Limb (tissue), 2 donors: ENCODE measurements at regions not wholly inside any gene's neighbourhood (a gene's known extent, or its start where the extent isn't known, plus 50 kb on each side); places are given as distances from the start of the nearest gene placed in this dataset.
A peak's percentile ranks its signal among the peaks of the same experiment; 100 is the strongest.
"Not testable (repeated sequence)": the region's sequence is repeated elsewhere in the genome, so short reads cannot be mapped to it uniquely, and the experiment has no call there.

Experiments
- DNase-seq, 2 donors: peaks; one replicate each; pipeline ENCODE4 v3.0.0-alpha.2; 2016; ENCODE audit errors: extremely low spot score in 2 of 2

DNA sequence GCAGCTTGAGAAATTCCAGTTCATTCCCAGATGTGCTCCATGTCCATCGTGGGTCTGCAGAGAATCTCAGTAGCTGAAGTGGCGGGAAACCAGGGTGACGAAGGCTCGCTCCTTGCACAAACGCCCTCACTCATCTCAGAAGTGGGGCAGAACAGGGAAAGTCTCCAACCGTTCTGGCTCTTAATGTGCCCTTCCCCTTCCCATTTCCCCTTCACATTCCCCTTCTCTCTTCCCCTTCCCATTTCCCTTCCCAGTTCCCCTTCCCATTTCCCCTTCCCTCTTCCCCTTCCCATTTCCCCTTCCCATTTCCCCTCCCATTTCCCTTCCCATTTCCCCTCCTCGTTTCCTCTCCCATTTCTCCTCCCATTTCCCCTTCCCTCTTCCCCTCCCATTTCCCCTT is 108.5 kb downstream of the OLFM1 start:
- not testable (repeated sequence) for DNase-seq

- no peak for DNase-seq
Measured at GRCh38 chr9:135196474-135196873, 109.0 kb downstream of the OLFM1 start.

DNA sequence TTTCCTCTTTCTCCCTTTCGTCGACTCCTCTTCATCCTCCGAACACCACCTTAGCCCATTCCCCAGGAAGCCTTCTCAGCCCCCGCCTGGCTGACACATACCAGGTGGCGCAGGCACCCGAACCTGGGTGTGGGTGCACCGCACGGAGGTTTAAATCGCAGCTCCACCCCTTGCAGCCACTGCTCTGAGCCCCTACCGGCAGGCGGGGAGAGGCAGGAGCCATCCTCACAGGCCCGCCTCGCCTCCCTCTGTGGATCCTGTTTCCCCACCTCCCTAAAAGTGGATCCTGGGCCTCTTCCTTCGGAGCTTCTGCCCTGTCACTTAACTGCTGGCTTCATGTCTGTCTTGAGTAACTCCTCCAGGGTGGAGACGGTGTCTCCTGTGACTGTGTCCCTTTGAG is 110.7 kb downstream of the OLFM1 start:
- no peak for DNase-seq

DNA sequence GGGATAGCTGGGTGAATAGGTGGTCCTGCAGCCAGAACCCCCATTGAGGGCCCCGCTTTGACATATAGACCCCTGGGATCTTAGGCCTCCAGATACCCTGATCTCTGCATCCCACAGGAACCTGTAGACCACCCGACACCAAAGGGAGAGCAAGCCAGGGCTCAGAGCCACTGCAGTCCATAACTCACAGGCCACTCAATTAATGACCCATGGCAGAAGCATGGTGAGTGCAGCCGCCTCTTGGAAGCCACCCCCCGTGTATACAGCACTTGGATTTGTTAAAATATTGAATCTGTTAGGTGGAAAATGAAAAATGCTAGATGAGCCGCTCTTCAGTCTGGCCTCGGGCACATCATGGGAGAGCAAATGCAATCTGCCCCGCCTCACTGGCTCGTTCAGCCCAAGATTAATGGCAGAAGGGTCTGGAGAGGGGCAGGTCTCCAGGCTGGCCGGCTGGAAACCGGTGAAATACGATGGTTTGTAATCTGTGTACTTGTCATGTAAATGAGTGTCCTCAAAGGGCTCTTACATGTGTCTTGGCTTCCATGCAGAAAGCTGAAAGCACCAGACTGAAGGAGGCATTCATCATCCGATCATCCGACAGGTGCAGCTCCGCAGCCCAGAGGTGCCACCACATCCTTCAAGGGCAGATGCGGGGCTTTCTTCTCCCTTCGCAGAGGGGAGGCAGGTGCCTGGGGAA is 111.3 kb downstream of the OLFM1 start:
- no peak for DNase-seq

DNA sequence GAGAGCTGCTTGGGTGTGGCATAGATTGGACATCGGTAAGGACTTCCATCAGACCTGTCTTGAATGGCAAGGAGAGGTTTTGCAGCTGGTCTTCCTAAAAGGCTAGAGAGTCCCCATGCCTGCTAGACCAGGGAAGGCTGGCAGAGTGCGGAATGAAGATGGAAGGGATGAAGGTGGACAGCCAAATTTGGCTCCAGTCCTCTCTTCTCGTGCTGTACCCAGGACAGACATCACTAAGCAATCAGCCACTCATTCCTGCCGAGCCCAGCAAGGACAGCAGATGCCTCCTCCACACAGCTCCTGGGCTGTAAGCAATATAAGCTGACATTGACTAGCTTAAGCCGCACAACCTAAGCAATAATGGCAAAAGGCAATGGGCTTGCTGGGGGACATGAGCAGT is 112.0 kb downstream of the OLFM1 start:
- no peak for DNase-seq

- no peak for DNase-seq
Measured at GRCh38 chr9:135201711-135202110, 114.2 kb downstream of the OLFM1 start.

GRCh38 chr9:135204177-135204576 is 116.7 kb downstream of the OLFM1 start:
- no peak for DNase-seq

DNA sequence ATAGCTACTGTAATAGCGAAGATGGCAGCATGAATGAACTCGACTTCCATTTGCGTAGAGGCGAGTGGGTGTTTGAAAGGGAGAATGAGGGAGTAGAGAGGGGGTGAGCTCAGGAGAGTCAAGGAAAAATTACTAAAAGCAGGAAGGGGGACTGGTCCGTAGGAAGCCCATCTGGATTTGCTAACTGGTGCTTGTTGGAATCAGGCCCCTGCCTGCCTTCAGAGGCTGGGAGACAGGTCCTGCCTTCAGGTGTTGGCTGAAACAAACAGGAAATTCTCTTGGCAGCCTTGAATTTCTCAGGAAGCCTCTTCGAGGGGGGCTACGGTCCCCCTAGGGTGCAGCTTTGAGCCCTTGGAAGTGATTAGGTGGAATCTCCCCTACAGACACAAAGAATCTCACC is 121.7 kb downstream of the OLFM1 start:
- DNase-seq = no peak

DNA sequence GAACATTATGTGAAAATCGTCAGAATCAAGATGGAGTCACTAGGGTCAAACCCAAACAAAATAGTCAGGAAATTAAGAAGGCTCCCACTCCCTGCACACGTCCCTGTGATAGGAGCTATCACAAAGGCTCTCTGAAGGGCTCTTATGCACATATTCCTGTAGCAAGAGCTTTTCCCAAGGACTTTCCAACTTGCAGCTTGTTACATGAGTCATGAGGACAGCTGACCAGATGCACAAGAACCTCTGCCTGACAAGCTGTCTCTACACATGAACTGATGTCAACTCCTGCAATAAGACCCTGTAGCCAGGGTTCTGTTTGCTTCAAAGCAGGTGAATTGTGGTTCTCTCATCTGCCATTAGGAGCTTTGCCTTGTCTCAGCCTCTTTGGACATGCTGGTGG is 122.4 kb downstream of the OLFM1 start:
- no peak for DNase-seq

DNA sequence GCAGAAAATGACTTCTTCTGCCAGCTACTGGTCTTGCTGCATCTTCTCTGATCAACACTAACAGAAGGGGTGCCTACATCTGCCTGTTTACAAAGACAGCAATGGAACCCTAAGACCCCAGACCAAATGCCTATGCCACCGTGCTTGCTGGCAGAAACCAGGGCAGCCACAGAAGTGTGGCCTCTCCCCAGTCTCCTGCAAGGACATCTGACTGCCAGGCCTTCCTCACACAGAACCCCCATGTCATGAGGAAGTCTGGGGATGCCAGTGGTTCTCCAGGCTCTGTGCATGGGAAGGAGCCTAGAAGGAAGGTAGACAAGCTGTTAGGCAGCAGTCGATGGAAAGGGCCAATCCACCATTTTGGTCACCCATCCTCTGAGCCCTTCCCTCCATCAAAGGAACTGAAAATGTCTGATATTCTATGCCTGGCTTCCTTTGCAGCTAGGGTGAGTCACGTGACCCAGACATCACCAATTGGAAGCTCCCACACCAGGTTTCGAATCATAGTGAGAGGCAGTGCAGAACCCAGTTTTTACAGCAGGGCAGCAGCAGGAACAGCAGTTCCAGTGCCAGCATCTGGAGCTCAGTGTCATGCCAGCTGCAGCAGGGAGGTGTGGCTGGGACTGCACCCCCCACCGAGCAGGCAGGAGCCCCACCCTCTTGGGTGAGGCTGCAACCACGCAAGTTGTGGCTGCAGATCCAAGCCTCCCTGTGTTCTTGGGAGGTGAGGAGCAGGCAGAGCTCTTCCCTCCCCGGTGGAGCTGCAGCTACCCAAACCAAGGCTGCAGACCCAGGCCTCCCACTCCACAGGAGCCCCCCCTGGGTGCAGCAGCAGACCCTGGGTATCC is 123.4 kb downstream of the OLFM1 start:
- peak in 1 of 2 donors; percentile 12 for DNase-seq

GRCh38 chr9:135211524-135211890 is 124.0 kb downstream of the OLFM1 start:
- DNase-seq = no peak

- DNase-seq = peak in 1 of 2 donors; percentile 24
Measured at GRCh38 chr9:135212961-135213360, 125.5 kb downstream of the OLFM1 start.

DNA sequence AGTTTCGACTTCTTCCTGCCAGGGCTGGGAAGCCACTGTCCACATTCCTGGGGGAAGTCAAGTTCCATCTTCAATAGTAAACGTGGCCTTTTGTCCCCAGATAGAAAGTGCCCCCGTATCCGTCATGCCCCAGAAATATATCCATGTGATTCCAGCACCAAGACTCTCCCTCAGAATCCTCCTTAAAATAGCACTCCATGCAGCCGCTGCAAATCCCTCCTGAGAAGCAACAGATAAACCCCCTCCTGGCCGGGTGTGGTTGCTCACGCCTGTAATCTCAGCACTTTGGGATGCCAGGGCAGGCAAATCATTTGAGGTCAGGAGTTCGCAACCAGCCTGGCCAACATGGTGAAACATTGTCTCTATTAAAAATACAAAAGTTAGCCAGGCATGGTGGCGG is 126.1 kb downstream of the OLFM1 start:
- peak in 1 of 2 donors; percentile 4 for DNase-seq

DNA sequence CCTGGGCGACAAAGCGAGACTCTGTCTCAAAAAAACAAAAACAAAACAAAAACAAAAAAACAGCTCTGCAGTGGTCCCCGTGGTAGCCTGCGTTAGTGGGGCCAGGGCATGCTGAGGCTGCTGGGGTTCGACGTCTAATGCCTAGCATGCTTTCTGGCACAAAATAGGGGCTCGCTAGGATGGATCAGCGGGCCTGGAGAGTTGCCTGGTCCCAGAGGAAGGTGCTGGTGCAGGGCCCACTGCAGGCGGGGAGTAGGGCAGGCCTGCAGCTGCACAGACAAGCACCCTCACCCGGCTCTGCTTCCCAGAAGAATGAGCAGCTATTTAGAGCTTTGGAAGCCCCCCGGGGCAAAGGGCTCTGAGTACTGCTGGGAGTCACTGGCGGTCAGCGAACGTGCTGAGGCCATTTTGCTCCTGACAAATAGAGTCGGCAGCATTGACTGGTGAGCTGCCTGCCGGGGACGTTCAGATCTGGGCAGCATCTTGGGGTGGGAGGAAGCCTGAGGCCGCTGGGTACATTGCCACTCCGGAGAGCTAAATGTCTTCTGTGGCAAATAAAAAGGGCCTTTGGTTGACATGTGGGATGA is 126.7 kb downstream of the OLFM1 start:
- DNase-seq = peak in 1 of 2 donors; percentile 28

- DNase-seq = peak in 1 of 2 donors; percentile 14
Measured at GRCh38 chr9:135214706-135215105, 127.2 kb downstream of the OLFM1 start.

DNA sequence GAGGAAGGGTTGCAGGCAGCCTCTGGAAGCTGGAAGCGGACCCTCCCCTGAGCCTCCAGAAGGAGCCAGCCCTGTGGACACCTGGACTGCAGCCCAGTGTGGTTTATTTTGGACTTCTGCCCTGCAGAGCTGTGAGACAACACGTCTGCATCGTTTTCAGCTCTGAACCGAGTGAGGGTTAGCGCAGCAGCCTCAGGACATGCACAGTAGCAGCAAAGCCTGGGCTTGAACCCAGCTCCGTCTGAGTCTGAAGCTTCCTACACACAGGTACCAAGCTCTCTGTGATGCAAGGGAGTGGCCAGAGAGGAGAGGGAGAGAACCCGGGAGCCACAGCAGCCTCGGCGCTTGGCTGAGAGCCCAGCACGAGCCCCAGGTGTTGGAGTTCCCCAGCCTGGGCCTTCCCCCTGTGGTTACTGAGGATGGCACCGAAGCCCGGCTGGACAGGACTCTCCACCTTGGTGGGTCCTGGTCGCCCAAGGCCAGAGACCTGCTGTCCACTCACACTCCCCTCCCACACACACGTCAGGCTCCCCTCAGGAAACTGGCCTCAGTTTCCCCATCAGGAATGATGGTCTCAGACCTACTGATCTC is 128.2 kb downstream of the OLFM1 start:
- peak; percentile 15 to 77 for DNase-seq

DNA sequence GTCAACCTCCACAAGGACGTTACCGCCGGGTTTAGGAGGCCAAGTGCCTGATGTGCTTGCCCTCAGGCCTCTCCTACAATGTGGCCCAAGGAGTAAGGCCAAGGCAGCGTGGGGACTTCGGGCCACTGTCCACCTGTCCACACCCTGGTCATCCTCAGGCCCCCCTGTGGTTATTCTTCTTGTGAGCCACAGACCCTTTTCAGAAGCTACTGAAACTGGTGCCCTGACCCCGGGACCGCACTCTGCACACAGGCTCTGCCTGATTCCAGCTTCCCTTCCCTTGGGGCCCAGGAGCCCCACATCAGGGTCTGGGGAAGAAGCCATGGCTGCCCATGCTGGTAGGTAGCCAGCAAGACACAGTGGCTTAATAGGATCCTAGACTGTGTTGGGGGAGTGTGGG is 128.8 kb downstream of the OLFM1 start:
- DNase-seq = peak in 1 of 2 donors; percentile 32

- peak in 1 of 2 donors; percentile 39 for DNase-seq
Measured at GRCh38 chr9:135216791-135217441, 129.4 kb downstream of the OLFM1 start.

DNA sequence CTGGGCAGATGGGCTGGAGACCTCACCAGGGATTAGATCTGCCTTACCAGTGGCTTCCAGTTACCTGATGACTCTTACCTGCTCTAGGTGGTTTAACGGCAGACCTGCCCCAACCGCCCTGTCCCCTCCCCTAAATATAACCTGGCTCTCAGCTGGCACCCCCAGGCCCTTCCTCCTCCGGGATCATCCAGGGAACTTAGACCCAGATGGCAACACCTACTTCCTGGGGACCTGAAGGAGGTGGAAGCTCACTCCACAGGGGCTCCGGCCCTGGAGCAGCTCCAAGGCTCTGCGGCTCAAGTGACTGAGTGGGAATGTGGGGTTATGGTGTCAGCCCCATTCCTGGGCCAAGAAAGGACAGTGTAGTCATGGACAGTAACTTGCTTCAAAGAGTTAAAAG is 130.4 kb downstream of the OLFM1 start:
- peak in 1 of 2 donors; percentile 25 for DNase-seq

- DNase-seq = peak in 1 of 2 donors; percentile 38
Measured at GRCh38 chr9:135218331-135219225, 131.1 kb downstream of the OLFM1 start.
